Neural progenitor cell (in vitro differentiated cells): ENCODE measurements at regions not wholly inside any gene's neighbourhood (a gene's known extent, or its start where the extent isn't known, plus 50 kb on each side); places are given as distances from the start of the nearest gene placed in this dataset.

ENCODE experiments used
- CTCF ChIP-seq: fragments of 200-600 bp; sonication (generic); IDR thresholded peaks from 2 replicates; pipeline ENCODE4 v1.5.1; 2017; ENCODE audit warnings: antibody characterized with exemption, mild to moderate bottlenecking
- EZH2 ChIP-seq: fragments of 200-600 bp; sonication (generic); IDR thresholded peaks from 2 replicates; pipeline ENCODE4 v1.6.1; 2017; ENCODE audit warnings: antibody characterized with exemption, mild to moderate bottlenecking, moderate library complexity

GRCh38 chr1:68696221-68696620, 199.3 kb upstream of the DEPDC1 start:
- TF ChIP-seq CTCF: no peak
- TF ChIP-seq EZH2: no peak
